Astrocyte (in vitro differentiated cells and primary cell): ENCODE measurements at regions not wholly inside any gene's neighbourhood (a gene's known extent, or its start where the extent isn't known, plus 50 kb on each side); places are given as distances from the start of the nearest gene placed in this dataset.

Source experiments
- DNase-seq: peaks from one replicate; pipeline ENCODE4 v3.0.0-alpha.2; 2010; ENCODE audit warnings: low read depth
- FAIRE-seq: peaks from 2 replicates; lab custom pipeline; 2011; peaks lifted over from hg19 to GRCh38; lab: Jason Lieb, UNC
- H2AFZ ChIP-seq: 2 replicates; pipeline ENCODE4 v1.6.0; 2012; ENCODE audit warnings: low read depth, low read length, inconsistent platforms
- H3K27ac ChIP-seq: 2 replicates; pipeline ENCODE4 v1.5.1; 2011; ENCODE audit warnings: low read depth, low read length, inconsistent platforms
- H3K27me3 ChIP-seq: 2 replicates; pipeline ENCODE4 v1.6.0; 2011; ENCODE audit warnings: low read length, inconsistent platforms; ENCODE audit not compliant: insufficient read depth
- H3K36me3 ChIP-seq: 2 replicates; pipeline ENCODE4 v1.5.1; 2011; ENCODE audit warnings: low read length, inconsistent platforms; ENCODE audit not compliant: insufficient read depth
- H3K4me1 ChIP-seq: 2 replicates; pipeline ENCODE4 v1.5.1; 2011; ENCODE audit warnings: low read length, inconsistent platforms; ENCODE audit not compliant: insufficient read depth
- H3K4me2 ChIP-seq: 2 replicates; pipeline ENCODE4 v1.6.0; 2012; ENCODE audit warnings: low read length, inconsistent platforms
- H3K4me3 ChIP-seq: 2 replicates; pipeline ENCODE4 v1.5.1; 2011; ENCODE audit warnings: low read depth, mild to moderate bottlenecking, low read length, inconsistent platforms; ENCODE audit not compliant: insufficient read depth
- H3K79me2 ChIP-seq: 2 replicates; pipeline ENCODE4 v1.6.0; 2012; ENCODE audit warnings: mild to moderate bottlenecking, low read length, inconsistent platforms; ENCODE audit not compliant: insufficient read depth
- H3K9ac ChIP-seq: 2 replicates; pipeline ENCODE4 v1.6.0; 2012; ENCODE audit warnings: mild to moderate bottlenecking, low read length, inconsistent platforms
- H3K9me3 ChIP-seq: 2 replicates; pipeline ENCODE4 v1.5.1; 2012; ENCODE audit warnings: low read depth, mild to moderate bottlenecking, low read length, inconsistent platforms; ENCODE audit not compliant: insufficient read depth
- H4K20me1 ChIP-seq: 2 replicates; pipeline ENCODE4 v1.6.0; 2012; ENCODE audit warnings: low read length, inconsistent platforms; ENCODE audit not compliant: insufficient read depth
- H3K27ac Mint-ChIP-seq: one replicate; pipeline ENCODE4 v1.8.0; 2021; ENCODE audit warnings: mild to moderate bottlenecking, mixed read lengths; ENCODE audit not compliant: unreplicated experiment
- H3K27me3 Mint-ChIP-seq: one replicate; pipeline ENCODE4 v1.8.0; 2021; ENCODE audit warnings: low read depth, mixed read lengths; ENCODE audit not compliant: unreplicated experiment
- H3K36me3 Mint-ChIP-seq: one replicate; pipeline ENCODE4 v1.8.0; 2021; ENCODE audit warnings: low read depth, mixed read lengths; ENCODE audit not compliant: unreplicated experiment
- H3K4me1 Mint-ChIP-seq: one replicate; pipeline ENCODE4 v1.8.0; 2021; ENCODE audit warnings: low read depth, mixed read lengths; ENCODE audit not compliant: unreplicated experiment
- H3K4me3 Mint-ChIP-seq: one replicate; pipeline ENCODE4 v1.8.0; 2021; ENCODE audit warnings: mild to moderate bottlenecking, moderate library complexity, mixed read lengths; ENCODE audit not compliant: unreplicated experiment
- H3K9me3 Mint-ChIP-seq: one replicate; pipeline ENCODE4 v1.8.0; 2021; ENCODE audit warnings: mild to moderate bottlenecking, mixed read lengths; ENCODE audit not compliant: unreplicated experiment
- CTCF ChIP-seq: IDR thresholded peaks from 2 replicates; pipeline ENCODE4 v1.5.1; 2011; ENCODE audit warnings: low read depth, mild to moderate bottlenecking, inconsistent platforms, low read length, moderate library complexity; ENCODE audit not compliant: insufficient read depth
- EZH2 ChIP-seq: IDR thresholded peaks from 2 replicates; pipeline ENCODE4 v1.6.1; 2012; ENCODE audit warnings: mild to moderate bottlenecking, low read length, inconsistent platforms; ENCODE audit not compliant: insufficient read depth

GRCh38 chr10:58089739-58090138 is 178.0 kb downstream of the IPMK start:
- Histone ChIP-seq H3K79me2 (no peaks in the 10 kb centered on the region), H3K36me3 (no peaks in the 10 kb centered on the region), H4K20me1 (no peaks in the 10 kb centered on the region), H3K27ac (no peak overlapping the region), H3K4me3 (no peak overlapping the region), H3K9me3 (no peaks in the 10 kb centered on the region), H3K27me3 (no peaks in the 10 kb centered on the region), H2AFZ (no peak overlapping the region), H3K9ac (no peak overlapping the region), H3K4me1 (no peaks in the 10 kb centered on the region), H3K4me2 (no peak overlapping the region)
- no peaks in the 10 kb centered on the region for H3K27me3 Mint-ChIP-seq
- no peak overlapping the region for H3K27ac Mint-ChIP-seq
- no peaks in the 10 kb centered on the region for H3K4me1 Mint-ChIP-seq
- no peak for FAIRE-seq
- H3K36me3 Mint-ChIP-seq: no peaks in the 10 kb centered on the region
- DNase-seq: no peak
- no peak for TF ChIP-seq CTCF
- peaks cover 4% of the 10 kb centered on the region for H3K9me3 Mint-ChIP-seq
- no peak overlapping the region for H3K4me3 Mint-ChIP-seq

- Histone ChIP-seq H3K4me1 (no peaks in the 10 kb centered on the region), H3K4me2 (no peak overlapping the region), H3K79me2 (no peaks in the 10 kb centered on the region), H4K20me1 (no peaks in the 10 kb centered on the region), H3K9me3 (no peaks in the 10 kb centered on the region), H3K27me3 (no peaks in the 10 kb centered on the region), H3K9ac (no peak overlapping the region), H3K36me3 (no peaks in the 10 kb centered on the region), H3K27ac (no peak overlapping the region), H3K4me3 (no peak overlapping the region), H2AFZ (no peak overlapping the region)
- no peaks in the 10 kb centered on the region for H3K4me1 Mint-ChIP-seq
- H3K9me3 Mint-ChIP-seq: peaks cover 4% of the 10 kb centered on the region
- no peak for DNase-seq
- H3K27me3 Mint-ChIP-seq: no peaks in the 10 kb centered on the region
- no peak overlapping the region for H3K4me3 Mint-ChIP-seq
- H3K27ac Mint-ChIP-seq: no peak overlapping the region
- H3K36me3 Mint-ChIP-seq: no peaks in the 10 kb centered on the region
- TF ChIP-seq CTCF: no peak
- no peak for TF ChIP-seq EZH2
- FAIRE-seq: no peak
These were observed 179.8 kb downstream of the IPMK start for GRCh38 chr10:58087896-58088295.

- no peak for FAIRE-seq
- no peak overlapping the region for H3K4me3 Mint-ChIP-seq
These were observed 180.9 kb downstream of the IPMK start for GRCh38 chr10:58086763-58087150.

More at GRCh38 chr10:58086763-58087150, 180.9 kb downstream of the IPMK start:
- Histone ChIP-seq H2AFZ (no peak overlapping the region), H3K4me2 (no peak overlapping the region), H3K4me1 (no peaks in the 10 kb centered on the region), H3K27ac (no peak overlapping the region), H3K36me3 (no peaks in the 10 kb centered on the region), H4K20me1 (no peaks in the 10 kb centered on the region), H3K4me3 (no peak overlapping the region), H3K27me3 (no peaks in the 10 kb centered on the region), H3K79me2 (no peaks in the 10 kb centered on the region), H3K9me3 (no peaks in the 10 kb centered on the region), H3K9ac (no peak overlapping the region)
- no peak for DNase-seq
- Mint-ChIP-seq H3K9me3 (peaks cover 4% of the 10 kb centered on the region), H3K27ac (no peak overlapping the region), H3K27me3 (no peaks in the 10 kb centered on the region), H3K4me1 (no peaks in the 10 kb centered on the region), H3K36me3 (no peaks in the 10 kb centered on the region)
- TF ChIP-seq CTCF: no peak
- TF ChIP-seq EZH2: no peak
